WTC11 (cell line): ENCODE measurements at regions not wholly inside any gene's neighbourhood (a gene's known extent, or its start where the extent isn't known, plus 50 kb on each side); places are given as distances from the start of the nearest gene placed in this dataset.

ENCODE experiments used
- ATAC-seq: fragments of 200-7000 bp; cut with Tn5 transposase; 2 replicates; pipeline ENCODE4 v1.10.0; 2021; ENCODE audit warnings: mild to moderate bottlenecking, moderate library complexity
- CTCF ChIA-PET: fragments of 300-600 bp; sonication (Branson Sonifier 250); formaldehyde crosslinking; loops from one replicate; lab custom pipeline; 2021; ENCODE audit warnings: antibody characterized with exemption; lab: Charles Lee
- POLR2A ChIA-PET: fragments of 350-600 bp; sonication (Branson Sonifier 250); formaldehyde crosslinking; loops from one replicate; lab custom pipeline; 2021; ENCODE audit warnings: antibody characterized with exemption; lab: Charles Lee
- DNase-seq: peaks from one replicate; pipeline ENCODE4 v3.0.0; 2021; ENCODE audit warnings: low spot score
- H3K27ac Mint-ChIP-seq: 2 replicates; pipeline ENCODE4 v1.8.0; 2021; ENCODE audit warnings: mixed read lengths
- H3K27me3 Mint-ChIP-seq: 2 replicates; pipeline ENCODE4 v1.8.0; 2021; ENCODE audit warnings: low read depth, mild to moderate bottlenecking, moderate library complexity, mixed read lengths
- H3K36me3 Mint-ChIP-seq: 2 replicates; pipeline ENCODE4 v1.8.0; 2021; ENCODE audit warnings: mixed read lengths
- H3K4me1 Mint-ChIP-seq: 2 replicates; pipeline ENCODE4 v1.8.0; 2022; ENCODE audit warnings: mixed read lengths
- H3K4me3 Mint-ChIP-seq: 2 replicates; pipeline ENCODE4 v1.8.0; 2021; ENCODE audit warnings: mild to moderate bottlenecking, moderate library complexity, mixed read lengths
- H3K9me3 Mint-ChIP-seq: 2 replicates; pipeline ENCODE4 v1.8.0; 2021; ENCODE audit warnings: mixed read lengths
- E2F4 ChIP-seq: sonication (generic); formaldehyde crosslinking; IDR thresholded peaks from 2 replicates; pipeline ENCODE4 v1.8.1; 2022; ENCODE audit warnings: low read depth, mild to moderate bottlenecking, moderate library complexity, missing genetic modification reagents, borderline replicate concordance
- ERG ChIP-seq: fragments of 250-450 bp; sonication (Bioruptor Pico); IDR thresholded peaks from 2 replicates; pipeline ENCODE4 v1.8.0; 2021; ENCODE audit warnings: mild to moderate bottlenecking
- FOXP1 ChIP-seq: sonication (generic); formaldehyde crosslinking; IDR thresholded peaks from 2 replicates; pipeline ENCODE4 v1.8.0; 2022; ENCODE audit warnings: missing genetic modification reagents, mild to moderate bottlenecking, moderate library complexity, borderline replicate concordance
- GABPB1 ChIP-seq: sonication (generic); formaldehyde crosslinking; IDR thresholded peaks from 2 replicates; pipeline ENCODE4 v1.8.1; 2023; ENCODE audit warnings: mild to moderate bottlenecking, missing genetic modification reagents
- IRF2 ChIP-seq: sonication (generic); formaldehyde crosslinking; IDR thresholded peaks from 2 replicates; pipeline ENCODE4 v1.8.0; 2022; ENCODE audit warnings: low read depth, missing genetic modification reagents, borderline replicate concordance
- JUN ChIP-seq: sonication (generic); formaldehyde crosslinking; IDR thresholded peaks from 2 replicates; pipeline ENCODE4 v1.8.0; 2023; ENCODE audit warnings: mild to moderate bottlenecking, missing genetic modification reagents
- KAT7 ChIP-seq: sonication (generic); formaldehyde crosslinking; IDR thresholded peaks from 2 replicates; pipeline ENCODE4 v1.8.1; 2023; ENCODE audit warnings: missing genetic modification reagents, mild to moderate bottlenecking, borderline replicate concordance
- MYBL2 ChIP-seq: sonication (generic); formaldehyde crosslinking; IDR thresholded peaks from 2 replicates; pipeline ENCODE4 v1.8.1; 2023; ENCODE audit warnings: mild to moderate bottlenecking, moderate library complexity, missing genetic modification reagents
- RORB ChIP-seq: fragments of 250-450 bp; sonication (Bioruptor Pico); IDR thresholded peaks from 2 replicates; pipeline ENCODE4 v1.9.0; 2021; ENCODE audit warnings: mild to moderate bottlenecking
- SOX15 ChIP-seq: fragments of 250-450 bp; sonication (Bioruptor Pico); IDR thresholded peaks from 2 replicates; pipeline ENCODE4 v1.9.0; 2021; ENCODE audit warnings: mild to moderate bottlenecking
- USF2 ChIP-seq: sonication (generic); formaldehyde crosslinking; IDR thresholded peaks from 2 replicates; pipeline ENCODE4 v1.8.1; 2023; ENCODE audit warnings: mild to moderate bottlenecking, missing genetic modification reagents, moderate library complexity
- ZNF138 ChIP-seq: sonication (generic); formaldehyde crosslinking; conservative IDR thresholded peaks from 2 replicates; pipeline ENCODE4 v1.8.1; 2022; ENCODE audit warnings: mild to moderate bottlenecking, moderate library complexity, missing genetic modification reagents
- ZNF232 ChIP-seq: sonication (generic); formaldehyde crosslinking; IDR thresholded peaks from 2 replicates; pipeline ENCODE4 v1.8.0; 2022; ENCODE audit warnings: mild to moderate bottlenecking, missing genetic modification reagents
- ZNF263 ChIP-seq: sonication (generic); formaldehyde crosslinking; IDR thresholded peaks from 2 replicates; pipeline ENCODE4 v1.8.1; 2022; ENCODE audit warnings: low read depth, mild to moderate bottlenecking, moderate library complexity, missing genetic modification reagents
- ZNF425 ChIP-seq: fragments of 250-450 bp; sonication (Bioruptor Pico); conservative IDR thresholded peaks from 2 replicates; pipeline ENCODE4 v1.9.0; 2021; ENCODE audit warnings: mild to moderate bottlenecking
- ZNF532 ChIP-seq: fragments of 250-450 bp; sonication (Bioruptor Pico); IDR thresholded peaks from 2 replicates; pipeline ENCODE4 v1.9.0; 2021; ENCODE audit warnings: mild to moderate bottlenecking, borderline replicate concordance
- TF ChIP-seq, protein P1 (sequence below): sonication (generic); formaldehyde crosslinking; IDR thresholded peaks from 2 replicates; pipeline ENCODE4 v1.8.0; 2023; ENCODE audit warnings: mild to moderate bottlenecking, missing genetic modification reagents
- TF ChIP-seq, protein P2 (sequence below): sonication (generic); formaldehyde crosslinking; IDR thresholded peaks from 2 replicates; pipeline ENCODE4 v1.8.0; 2023; ENCODE audit warnings: missing genetic modification reagents

- DNase-seq (no peak), ATAC-seq (no peak)
- Mint-ChIP-seq H3K36me3 (no peaks in the 10 kb centered on the region), H3K4me1 (no peaks in the 10 kb centered on the region), H3K9me3 (no peaks in the 10 kb centered on the region), H3K27me3 (no peaks in the 10 kb centered on the region), H3K4me3 (no peak overlapping the region), H3K27ac (no peak overlapping the region)
- CTCF ChIA-PET, result no interaction called here
- TF ChIP-seq IRF2 (CRISPR knock-in tag), result no peak
- peak; percentile 80 for TF ChIP-seq GABPB1 (CRISPR knock-in tag)
- peak; percentile 87 for TF ChIP-seq RORB (CRISPR knock-in tag)
- POLR2A ChIA-PET, result no interaction called here
Measured at GRCh38 chr2:18800240-18800971, 211.0 kb upstream of the NT5C1B start.

DNA sequence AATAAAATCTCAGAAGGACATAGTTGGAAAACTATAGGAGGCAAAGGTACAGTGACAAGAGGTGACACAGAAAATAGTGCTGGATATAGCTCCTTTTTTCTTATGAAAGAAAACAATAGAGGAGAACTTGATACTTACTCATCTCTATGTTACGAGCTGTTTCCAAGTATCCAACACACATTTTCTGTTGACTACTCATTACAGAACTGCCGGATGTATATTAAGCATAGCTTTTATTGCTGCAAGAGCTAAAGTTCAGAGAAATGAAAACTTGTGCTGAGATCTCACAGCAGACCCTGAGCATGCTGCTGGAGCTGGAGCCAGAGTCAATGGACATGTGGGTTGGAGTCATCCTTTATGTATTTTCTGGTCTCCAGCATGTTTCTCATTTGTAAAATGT, 210.0 kb upstream of the NT5C1B start:
- TF ChIP-seq ZNF425 (CRISPR knock-in tag), result no peak
- no peak for TF ChIP-seq RORB (CRISPR knock-in tag)
- TF ChIP-seq ZNF138 (CRISPR knock-in tag), result no peak
- no peak for TF ChIP-seq USF2 (CRISPR knock-in tag)
- no peak for TF ChIP-seq E2F4 (CRISPR knock-in tag)
- TF ChIP-seq, protein P1, sequence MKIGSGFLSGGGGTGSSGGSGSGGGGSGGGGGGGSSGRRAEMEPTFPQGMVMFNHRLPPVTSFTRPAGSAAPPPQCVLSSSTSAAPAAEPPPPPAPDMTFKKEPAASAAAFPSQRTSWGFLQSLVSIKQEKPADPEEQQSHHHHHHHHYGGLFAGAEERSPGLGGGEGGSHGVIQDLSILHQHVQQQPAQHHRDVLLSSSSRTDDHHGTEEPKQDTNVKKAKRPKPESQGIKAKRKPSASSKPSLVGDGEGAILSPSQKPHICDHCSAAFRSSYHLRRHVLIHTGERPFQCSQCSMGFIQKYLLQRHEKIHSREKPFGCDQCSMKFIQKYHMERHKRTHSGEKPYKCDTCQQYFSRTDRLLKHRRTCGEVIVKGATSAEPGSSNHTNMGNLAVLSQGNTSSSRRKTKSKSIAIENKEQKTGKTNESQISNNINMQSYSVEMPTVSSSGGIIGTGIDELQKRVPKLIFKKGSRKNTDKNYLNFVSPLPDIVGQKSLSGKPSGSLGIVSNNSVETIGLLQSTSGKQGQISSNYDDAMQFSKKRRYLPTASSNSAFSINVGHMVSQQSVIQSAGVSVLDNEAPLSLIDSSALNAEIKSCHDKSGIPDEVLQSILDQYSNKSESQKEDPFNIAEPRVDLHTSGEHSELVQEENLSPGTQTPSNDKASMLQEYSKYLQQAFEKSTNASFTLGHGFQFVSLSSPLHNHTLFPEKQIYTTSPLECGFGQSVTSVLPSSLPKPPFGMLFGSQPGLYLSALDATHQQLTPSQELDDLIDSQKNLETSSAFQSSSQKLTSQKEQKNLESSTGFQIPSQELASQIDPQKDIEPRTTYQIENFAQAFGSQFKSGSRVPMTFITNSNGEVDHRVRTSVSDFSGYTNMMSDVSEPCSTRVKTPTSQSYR (CRISPR knock-in tag), result no peak
- TF ChIP-seq ERG (CRISPR knock-in tag), result no peak
- no peak for TF ChIP-seq KAT7 (CRISPR knock-in tag)
- no peak for TF ChIP-seq ZNF532
- TF ChIP-seq FOXP1 (CRISPR knock-in tag), result no peak
- TF ChIP-seq, protein P2, sequence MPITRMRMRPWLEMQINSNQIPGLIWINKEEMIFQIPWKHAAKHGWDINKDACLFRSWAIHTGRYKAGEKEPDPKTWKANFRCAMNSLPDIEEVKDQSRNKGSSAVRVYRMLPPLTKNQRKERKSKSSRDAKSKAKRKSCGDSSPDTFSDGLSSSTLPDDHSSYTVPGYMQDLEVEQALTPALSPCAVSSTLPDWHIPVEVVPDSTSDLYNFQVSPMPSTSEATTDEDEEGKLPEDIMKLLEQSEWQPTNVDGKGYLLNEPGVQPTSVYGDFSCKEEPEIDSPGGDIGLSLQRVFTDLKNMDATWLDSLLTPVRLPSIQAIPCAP (CRISPR knock-in tag), result no peak
- TF ChIP-seq ZNF263, result no peak
- TF ChIP-seq JUN (CRISPR knock-in tag), result no peak
- TF ChIP-seq MYBL2 (CRISPR knock-in tag), result no peak
- no peak for TF ChIP-seq SOX15 (CRISPR knock-in tag)
- no peak for TF ChIP-seq ZNF232 (CRISPR knock-in tag)
- Mint-ChIP-seq H3K4me3 (no peak overlapping the region), H3K9me3 (no peaks in the 10 kb centered on the region), H3K36me3 (no peaks in the 10 kb centered on the region), H3K27ac (no peak overlapping the region), H3K4me1 (no peaks in the 10 kb centered on the region), H3K27me3 (no peaks in the 10 kb centered on the region; the same call in 1 of the 2 replicates)
- DNase-seq, result no peak
- ATAC-seq, result no peak
- ChIA-PET CTCF (no interaction called here), POLR2A (no interaction called here)
